ENCODE measurements at regions not wholly inside any gene's neighbourhood (a gene's known extent, or its start where the extent isn't known, plus 50 kb on each side); places are given as distances from the start of the nearest gene placed in this dataset.

- Histone ChIP-seq H3K36me3 (no peaks in the 10 kb centered on the region), H3K27me3 (no peaks in the 10 kb centered on the region), H3K9me3 (no peaks in the 10 kb centered on the region), H3K4me3 (ENCODE audit: low read depth, low read length) (no peak overlapping the region), H3K4me1 (no peaks in the 10 kb centered on the region)
- no peak for TF ChIP-seq CTCF (IDR thresholded peaks at IDR 0.05; ENCODE audit: low read depth, low read length)
- DNase-seq: no peak
Observed at GRCh38 chr10:108632144-108632543, 1291.2 kb downstream of the XPNPEP1 start.

GRCh38 chr10:108631332-108631731 lies 1292.0 kb downstream of the XPNPEP1 start:
- no peak for TF ChIP-seq CTCF (IDR thresholded peaks at IDR 0.05; ENCODE audit: low read depth, low read length)
- Histone ChIP-seq H3K4me1 (no peaks in the 10 kb centered on the region), H3K4me3 (ENCODE audit: low read depth, low read length) (no peak overlapping the region), H3K27me3 (no peaks in the 10 kb centered on the region), H3K9me3 (no peaks in the 10 kb centered on the region), H3K36me3 (no peaks in the 10 kb centered on the region)
- DNase-seq: no peak

- Histone ChIP-seq H3K4me3 (ENCODE audit: low read depth, low read length) (no peak overlapping the region), H3K36me3 (no peaks in the 10 kb centered on the region), H3K27me3 (no peaks in the 10 kb centered on the region), H3K9me3 (no peaks in the 10 kb centered on the region), H3K4me1 (no peaks in the 10 kb centered on the region)
- no peak for DNase-seq
- TF ChIP-seq CTCF (IDR thresholded peaks at IDR 0.05; ENCODE audit: low read depth, low read length): no peak
Observed at GRCh38 chr10:108629834-108630233, 1293.5 kb downstream of the XPNPEP1 start.

- Histone ChIP-seq H3K4me3 (ENCODE audit: low read depth, low read length) (no peak overlapping the region), H3K9me3 (no peaks in the 10 kb centered on the region), H3K4me1 (no peaks in the 10 kb centered on the region), H3K27me3 (no peaks in the 10 kb centered on the region), H3K36me3 (no peaks in the 10 kb centered on the region)
- TF ChIP-seq CTCF (IDR thresholded peaks at IDR 0.05; ENCODE audit: low read depth, low read length): no peak
- DNase-seq: no peak
Observed at GRCh38 chr10:108624052-108624451, 1299.3 kb downstream of the XPNPEP1 start.

- H3K27me3 ChIP-seq: no peaks in the 10 kb centered on the region
Observed at GRCh38 chr10:108620821-108621534, 1302.3 kb downstream of the XPNPEP1 start.

More at GRCh38 chr10:108620821-108621534, 1302.3 kb downstream of the XPNPEP1 start:
- no peaks in the 10 kb centered on the region for H3K36me3 ChIP-seq
- no peak for DNase-seq
- H3K9me3 ChIP-seq: no peaks in the 10 kb centered on the region
- no peak for TF ChIP-seq CTCF (IDR thresholded peaks at IDR 0.05; ENCODE audit: low read depth, low read length)
- no peaks in the 10 kb centered on the region for H3K4me1 ChIP-seq
- H3K4me3 ChIP-seq (ENCODE audit: low read depth, low read length): no peak overlapping the region
